ENCODE measurements at regions not wholly inside any gene's neighbourhood (a gene's known extent, or its start where the extent isn't known, plus 50 kb on each side); places are given as distances from the start of the nearest gene placed in this dataset.

DNA sequence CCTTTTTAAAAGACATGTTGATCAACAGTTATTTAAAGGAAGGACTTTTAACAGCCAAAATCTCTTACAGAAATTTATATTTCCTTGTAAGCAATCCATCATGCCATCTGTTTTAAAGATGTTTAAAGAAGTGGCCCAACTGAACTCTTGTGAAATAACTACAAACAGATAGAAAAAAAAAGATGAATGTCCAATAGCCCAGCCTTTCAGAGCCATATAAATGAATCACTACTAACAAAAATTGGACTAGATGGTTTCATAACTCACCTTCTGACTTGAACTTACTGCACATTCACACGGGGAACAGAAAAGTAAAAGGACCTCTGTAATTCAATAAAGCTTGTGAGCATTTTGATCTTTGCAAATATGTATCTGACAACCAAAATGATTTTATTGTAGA is 319.0 kb upstream of the CHAC2 start:
- no peaks in the 10 kb centered on the region for H3K36me3 ChIP-seq
- intact Hi-C loops (cut with DNase I) = no loop called here
- no peaks in the 10 kb centered on the region for H3K9me3 ChIP-seq
- no peaks in the 10 kb centered on the region for H3K27me3 ChIP-seq
- H3K27ac ChIP-seq = no peak overlapping the region
- TF ChIP-seq POLR2A (IDR thresholded peaks at IDR 0.05) (no peak), POLR2AphosphoS5 (IDR thresholded peaks at IDR 0.05) (no peak), EP300 (IDR thresholded peaks at IDR 0.05) (no peak)
- TF ChIP-seq, protein P1, sequence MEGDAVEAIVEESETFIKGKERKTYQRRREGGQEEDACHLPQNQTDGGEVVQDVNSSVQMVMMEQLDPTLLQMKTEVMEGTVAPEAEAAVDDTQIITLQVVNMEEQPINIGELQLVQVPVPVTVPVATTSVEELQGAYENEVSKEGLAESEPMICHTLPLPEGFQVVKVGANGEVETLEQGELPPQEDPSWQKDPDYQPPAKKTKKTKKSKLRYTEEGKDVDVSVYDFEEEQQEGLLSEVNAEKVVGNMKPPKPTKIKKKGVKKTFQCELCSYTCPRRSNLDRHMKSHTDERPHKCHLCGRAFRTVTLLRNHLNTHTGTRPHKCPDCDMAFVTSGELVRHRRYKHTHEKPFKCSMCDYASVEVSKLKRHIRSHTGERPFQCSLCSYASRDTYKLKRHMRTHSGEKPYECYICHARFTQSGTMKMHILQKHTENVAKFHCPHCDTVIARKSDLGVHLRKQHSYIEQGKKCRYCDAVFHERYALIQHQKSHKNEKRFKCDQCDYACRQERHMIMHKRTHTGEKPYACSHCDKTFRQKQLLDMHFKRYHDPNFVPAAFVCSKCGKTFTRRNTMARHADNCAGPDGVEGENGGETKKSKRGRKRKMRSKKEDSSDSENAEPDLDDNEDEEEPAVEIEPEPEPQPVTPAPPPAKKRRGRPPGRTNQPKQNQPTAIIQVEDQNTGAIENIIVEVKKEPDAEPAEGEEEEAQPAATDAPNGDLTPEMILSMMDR (IDR thresholded peaks at IDR 0.05) = no peak
- WGBS, 2 donors = 7 to 49% methylated on average over 1 of the region's 1 CpG
- peaks cover 0 to 8% (median 4%) of the 10 kb centered on the region in 4 donors for H3K4me1 ChIP-seq
- no peak overlapping the region for H3K4me3 ChIP-seq
- no peak for DNase-seq

DNA sequence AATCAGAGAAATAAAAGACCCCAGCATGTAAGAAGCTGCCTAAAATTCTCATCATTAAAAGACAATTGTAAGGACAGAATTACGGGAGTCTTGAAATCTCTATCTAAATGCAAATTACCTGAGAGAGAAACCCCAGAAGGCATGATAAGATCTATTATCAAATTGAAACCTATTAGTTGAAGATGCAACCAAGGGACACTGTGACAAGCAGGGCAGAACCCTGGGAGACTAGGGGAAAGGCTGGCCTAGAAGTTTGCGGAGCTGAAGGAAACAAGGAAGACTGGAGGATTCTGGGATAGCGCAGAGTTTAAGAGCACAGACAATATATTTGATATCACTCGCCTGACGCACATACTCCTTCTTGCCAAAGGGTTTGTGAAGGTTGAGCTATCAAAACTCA is 319.5 kb upstream of the CHAC2 start:
- Histone ChIP-seq H3K4me1 (peaks cover 0 to 3% (median under 1%) of the 10 kb centered on the region in 4 donors), H3K9me3 (no peaks in the 10 kb centered on the region), H3K27ac (no peak overlapping the region), H3K36me3 (no peaks in the 10 kb centered on the region), H3K27me3 (no peaks in the 10 kb centered on the region), H3K4me3 (no peak overlapping the region)
- TF ChIP-seq POLR2AphosphoS5 (IDR thresholded peaks at IDR 0.05) = no peak
- TF ChIP-seq EP300 (IDR thresholded peaks at IDR 0.05) = no peak
- TF ChIP-seq, protein P1 (IDR thresholded peaks at IDR 0.05) = no peak
- no peak for TF ChIP-seq POLR2A (IDR thresholded peaks at IDR 0.05)
- 94% methylated on average over 5 of the region's 5 CpGs for WGBS, 2 donors
- no peak for DNase-seq
- intact Hi-C loops (cut with DNase I) = no loop called here

DNA sequence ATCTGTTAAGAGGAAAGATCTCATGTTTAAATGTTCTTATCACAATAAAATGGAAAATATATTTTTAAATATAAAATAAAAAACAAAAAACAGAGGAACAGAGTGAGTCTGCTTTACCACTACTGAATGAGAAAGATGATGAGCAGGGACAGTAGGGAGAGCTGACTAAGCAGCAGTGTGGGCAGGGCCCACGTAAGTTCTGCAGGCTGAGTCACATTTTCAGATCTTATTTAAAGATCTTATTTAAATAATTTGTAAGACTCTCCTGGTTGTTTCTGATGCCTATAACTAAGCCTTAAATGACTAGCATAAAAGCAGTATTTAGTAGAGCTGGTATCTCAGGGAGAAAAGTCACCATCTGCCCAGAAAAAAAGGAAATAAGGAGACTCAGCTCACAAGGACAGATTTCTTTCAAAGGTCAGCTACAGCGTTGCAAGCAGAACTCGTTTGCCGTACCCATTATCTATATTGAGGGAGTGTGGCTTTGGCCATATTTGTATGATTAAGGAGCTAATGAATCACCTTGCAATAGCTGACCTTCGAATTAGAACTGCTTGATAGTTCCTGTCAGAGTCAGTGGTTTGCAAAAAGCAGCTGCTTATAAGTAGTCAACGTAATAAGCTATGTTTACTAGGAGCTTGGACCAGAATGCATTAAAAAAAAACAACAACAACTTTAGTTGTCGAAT is 322.1 kb upstream of the CHAC2 start:
- WGBS, 2 donors = 69 to 73% methylated on average over 7 of the region's 7 CpGs
- no peak for DNase-seq
- H3K9me3 ChIP-seq = no peaks in the 10 kb centered on the region
- no peaks in the 10 kb centered on the region for H3K36me3 ChIP-seq
- TF ChIP-seq POLR2AphosphoS5 (IDR thresholded peaks at IDR 0.05) = no peak
- no peak for TF ChIP-seq EP300 (IDR thresholded peaks at IDR 0.05)
- no peak for TF ChIP-seq POLR2A (IDR thresholded peaks at IDR 0.05)
- TF ChIP-seq, protein P1 (IDR thresholded peaks at IDR 0.05) = no peak
- no peak overlapping the region for H3K27ac ChIP-seq
- intact Hi-C loops (cut with DNase I) = no loop called here
- no peak overlapping the region for H3K4me3 ChIP-seq
- no peaks in the 10 kb centered on the region for H3K27me3 ChIP-seq
- H3K4me1 ChIP-seq = no peaks in the 10 kb centered on the region

DNA sequence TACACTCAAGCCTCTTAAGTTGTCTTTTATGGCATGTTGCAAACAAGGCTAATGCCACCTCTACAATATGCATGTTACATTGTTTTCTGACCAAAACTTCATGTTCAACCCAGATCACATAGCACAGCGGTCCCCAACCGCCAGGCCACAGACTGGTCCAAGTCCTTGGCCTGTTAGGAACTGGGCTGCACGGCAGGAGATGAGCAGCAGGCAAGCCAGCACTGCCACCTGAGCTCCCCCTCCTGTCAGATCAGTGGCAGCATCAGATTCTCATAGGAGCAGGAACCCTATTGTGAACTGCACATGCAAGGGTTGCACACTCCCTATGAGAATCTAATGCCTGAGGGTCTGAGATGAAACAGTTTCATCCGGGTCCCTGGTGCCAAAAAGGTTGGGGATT is 324.8 kb upstream of the CHAC2 start:
- no peak for DNase-seq
- Histone ChIP-seq H3K36me3 (no peaks in the 10 kb centered on the region), H3K4me1 (no peaks in the 10 kb centered on the region), H3K27ac (no peak overlapping the region), H3K9me3 (no peaks in the 10 kb centered on the region), H3K27me3 (no peaks in the 10 kb centered on the region), H3K4me3 (no peak overlapping the region)
- intact Hi-C loops (cut with DNase I) = no loop called here
- no peak for TF ChIP-seq EP300 (IDR thresholded peaks at IDR 0.05)
- no peak for TF ChIP-seq POLR2A (IDR thresholded peaks at IDR 0.05)
- TF ChIP-seq POLR2AphosphoS5 (IDR thresholded peaks at IDR 0.05) = no peak
- WGBS, 2 donors = 69 to 78% methylated on average over 4 of the region's 4 CpGs

DNA sequence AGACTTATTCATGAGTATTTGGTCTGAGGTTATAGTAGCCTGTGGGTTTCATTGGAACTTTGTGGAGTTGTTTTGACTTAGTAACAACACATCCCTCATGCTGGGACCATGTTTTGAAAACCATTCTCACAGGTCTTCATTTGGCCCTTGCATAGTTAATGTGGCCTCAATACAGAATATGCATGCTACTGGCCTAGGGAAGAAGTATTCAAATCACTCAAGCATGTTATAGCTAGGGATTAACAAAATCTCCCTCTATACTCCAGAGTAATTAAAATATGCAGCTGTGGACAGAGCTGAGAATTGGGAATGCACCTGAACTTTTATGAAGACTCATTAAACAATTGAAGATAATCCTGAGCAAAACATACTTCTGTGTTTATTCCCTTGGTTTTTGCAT is 325.5 kb upstream of the CHAC2 start:
- Histone ChIP-seq H3K4me3 (no peak overlapping the region), H3K27me3 (no peaks in the 10 kb centered on the region), H3K27ac (no peak overlapping the region), H3K9me3 (no peaks in the 10 kb centered on the region), H3K4me1 (no peaks in the 10 kb centered on the region), H3K36me3 (no peaks in the 10 kb centered on the region)
- TF ChIP-seq EP300 (IDR thresholded peaks at IDR 0.05) (no peak), POLR2A (IDR thresholded peaks at IDR 0.05) (no peak), POLR2AphosphoS5 (IDR thresholded peaks at IDR 0.05) (no peak)
- TF ChIP-seq, protein P1 (IDR thresholded peaks at IDR 0.05) = no peak
- intact Hi-C loops (cut with DNase I) = no loop called here
- DNase-seq = no peak

Data from sigmoid colon (tissue), 6 donors.